ENCODE measurements at regions not wholly inside any gene's neighbourhood (a gene's known extent, or its start where the extent isn't known, plus 50 kb on each side); places are given as distances from the start of the nearest gene placed in this dataset.
"Not testable (repeated sequence)": the region's sequence is repeated elsewhere in the genome, so short reads cannot be mapped to it uniquely, and the experiment has no call there.

- TF ChIP-seq, protein P1, sequence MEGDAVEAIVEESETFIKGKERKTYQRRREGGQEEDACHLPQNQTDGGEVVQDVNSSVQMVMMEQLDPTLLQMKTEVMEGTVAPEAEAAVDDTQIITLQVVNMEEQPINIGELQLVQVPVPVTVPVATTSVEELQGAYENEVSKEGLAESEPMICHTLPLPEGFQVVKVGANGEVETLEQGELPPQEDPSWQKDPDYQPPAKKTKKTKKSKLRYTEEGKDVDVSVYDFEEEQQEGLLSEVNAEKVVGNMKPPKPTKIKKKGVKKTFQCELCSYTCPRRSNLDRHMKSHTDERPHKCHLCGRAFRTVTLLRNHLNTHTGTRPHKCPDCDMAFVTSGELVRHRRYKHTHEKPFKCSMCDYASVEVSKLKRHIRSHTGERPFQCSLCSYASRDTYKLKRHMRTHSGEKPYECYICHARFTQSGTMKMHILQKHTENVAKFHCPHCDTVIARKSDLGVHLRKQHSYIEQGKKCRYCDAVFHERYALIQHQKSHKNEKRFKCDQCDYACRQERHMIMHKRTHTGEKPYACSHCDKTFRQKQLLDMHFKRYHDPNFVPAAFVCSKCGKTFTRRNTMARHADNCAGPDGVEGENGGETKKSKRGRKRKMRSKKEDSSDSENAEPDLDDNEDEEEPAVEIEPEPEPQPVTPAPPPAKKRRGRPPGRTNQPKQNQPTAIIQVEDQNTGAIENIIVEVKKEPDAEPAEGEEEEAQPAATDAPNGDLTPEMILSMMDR (conservative IDR thresholded peaks at IDR 0.05; ENCODE audit: low read depth, low read length), result no peak
- H3K4me3 ChIP-seq (ENCODE audit: low read length), result no peak overlapping the region
- no peak for DNase-seq (ENCODE audit: low read depth)
Observed at GRCh38 chr4:59695355-59696053, 1504.6 kb upstream of the ADGRL3 start.

DNA sequence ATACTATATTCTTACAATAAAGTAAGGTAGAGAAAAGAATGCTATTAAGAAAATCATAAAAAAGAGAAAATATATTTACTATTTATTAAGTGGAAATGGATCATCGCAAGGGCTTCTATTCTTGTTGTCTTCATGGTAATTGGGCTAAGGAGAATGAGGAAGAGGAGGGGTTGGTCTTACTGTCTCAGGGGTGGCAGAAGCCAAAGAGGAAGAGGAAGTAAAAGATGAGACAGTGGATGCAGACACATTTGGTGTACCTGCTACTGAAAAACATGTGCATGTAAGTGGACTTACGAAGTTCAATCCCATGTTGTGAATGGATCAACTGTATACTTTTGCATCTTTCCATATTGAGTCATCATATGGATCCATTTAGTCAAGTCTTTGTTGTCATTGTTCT lies 1502.1 kb upstream of the ADGRL3 start:
- no peak for DNase-seq (ENCODE audit: low read depth)
- H3K4me3 ChIP-seq (ENCODE audit: low read length), result no peak overlapping the region
- TF ChIP-seq, protein P1 (conservative IDR thresholded peaks at IDR 0.05; ENCODE audit: low read depth, low read length), result no peak

- no peak for DNase-seq (ENCODE audit: low read depth)
- TF ChIP-seq, protein P1 (conservative IDR thresholded peaks at IDR 0.05; ENCODE audit: low read depth, low read length), result no peak
- H3K4me3 ChIP-seq (ENCODE audit: low read length), result no peak overlapping the region
Observed at GRCh38 chr4:59700651-59701050, 1499.5 kb upstream of the ADGRL3 start.

- DNase-seq (ENCODE audit: low read depth), result no peak
- no peak overlapping the region for H3K4me3 ChIP-seq (ENCODE audit: low read length)
- TF ChIP-seq, protein P1 (conservative IDR thresholded peaks at IDR 0.05; ENCODE audit: low read depth, low read length), result no peak
Observed at GRCh38 chr4:59704616-59705015, 1495.5 kb upstream of the ADGRL3 start.

GRCh38 chr4:59712470-59712869 lies 1487.7 kb upstream of the ADGRL3 start:
- no peak for DNase-seq (ENCODE audit: low read depth)
- TF ChIP-seq, protein P1 (conservative IDR thresholded peaks at IDR 0.05; ENCODE audit: low read depth, low read length), result no peak
- H3K4me3 ChIP-seq (ENCODE audit: low read length), result no peak overlapping the region

GRCh38 chr4:59724286-59724685 lies 1475.8 kb upstream of the ADGRL3 start:
- not testable (repeated sequence) for H3K4me3 ChIP-seq (ENCODE audit: low read length); DNase-seq (ENCODE audit: low read depth)

DNA sequence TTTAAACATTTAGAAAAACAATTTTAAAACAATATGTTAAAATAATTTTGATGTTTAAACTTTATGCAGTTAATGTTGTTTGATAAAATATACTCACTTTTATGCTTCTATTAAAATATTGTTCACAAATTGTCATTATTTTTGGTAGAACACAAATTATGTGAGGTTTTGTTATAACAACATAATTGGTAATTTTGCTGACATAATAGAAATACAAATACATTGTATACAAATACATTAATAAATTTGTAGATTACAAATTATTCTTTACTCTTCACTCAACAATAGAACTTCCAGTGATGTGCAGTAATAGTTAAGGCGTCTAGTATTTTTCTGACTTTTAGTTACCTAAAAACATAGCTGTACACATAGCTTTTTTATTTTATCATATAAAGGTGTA lies 1472.4 kb upstream of the ADGRL3 start:
- H3K4me3 ChIP-seq (ENCODE audit: low read length), result no peak overlapping the region
- TF ChIP-seq, protein P1 (conservative IDR thresholded peaks at IDR 0.05; ENCODE audit: low read depth, low read length), result no peak
- no peak for DNase-seq (ENCODE audit: low read depth)

Data from retinal pigment epithelial cell (primary cell).